ENCODE measurements at regions not wholly inside any gene's neighbourhood (a gene's known extent, or its start where the extent isn't known, plus 50 kb on each side); places are given as distances from the start of the nearest gene placed in this dataset.

GRCh38 chr2:238711346-238711745 is 136.5 kb upstream of the TWIST2 start:
- no peaks in the 10 kb centered on the region for H3K79me2 ChIP-seq (ENCODE audit: control insufficient read depth, insufficient read depth, low read length, poor library complexity)
- H2BK5ac ChIP-seq (ENCODE audit: low read depth, low read length, poor library complexity), result no peak overlapping the region
- H3K79me1 ChIP-seq (ENCODE audit: low read length), result no peaks in the 10 kb centered on the region
- H4K8ac ChIP-seq (ENCODE audit: low read depth, low read length), result no peak overlapping the region
- H3K4me2 ChIP-seq (ENCODE audit: low read length), result no peak overlapping the region
- H3K4ac ChIP-seq (ENCODE audit: low read depth, low read length), result no peak overlapping the region
- H3K9ac ChIP-seq (ENCODE audit: low read length), result no peak overlapping the region
- H2BK120ac ChIP-seq (ENCODE audit: insufficient read depth, low read length, poor library complexity), result no peak overlapping the region
- H2BK12ac ChIP-seq (ENCODE audit: low read length), result no peak overlapping the region
- no peak overlapping the region for H3K18ac ChIP-seq (ENCODE audit: low read length)
- no peak overlapping the region for H3K14ac ChIP-seq (ENCODE audit: low read length)
- WGBS (ENCODE audit: extremely low coverage, insufficient coverage, insufficient read length), result no CpG with 5 or more reads among the region's 5 CpGs
- no peak for DNase-seq
- H3K27me3 ChIP-seq (ENCODE audit: insufficient read depth, low read length), result no peaks in the 10 kb centered on the region
- H3K27ac ChIP-seq (ENCODE audit: low read depth, low read length), result no peak overlapping the region
- peaks cover 3% of the 10 kb centered on the region for H3K9me3 ChIP-seq (ENCODE audit: insufficient read depth, low read depth, low read length)
- no peak overlapping the region for H3K4me3 ChIP-seq (ENCODE audit: low read depth, low read length)
- H4K91ac ChIP-seq (ENCODE audit: low read depth, low read length), result no peak overlapping the region
- no peak overlapping the region for H4K12ac ChIP-seq (ENCODE audit: low read depth, low read length)
- H3K23ac ChIP-seq (ENCODE audit: low read length), result no peak overlapping the region
- H2AFZ ChIP-seq (ENCODE audit: insufficient read depth, low read length, poor library complexity), result no peak overlapping the region
- no peaks in the 10 kb centered on the region for H3K36me3 ChIP-seq (ENCODE audit: control insufficient read depth in 1 of 2, insufficient read depth in 2 of 2, low read length in 2 of 2)
- no peak overlapping the region for H2AK5ac ChIP-seq (ENCODE audit: low read length)
- H3K4me1 ChIP-seq (ENCODE audit: control insufficient read depth in 1 of 2, insufficient read depth in 2 of 2, low read length in 2 of 2), result no peaks in the 10 kb centered on the region

- Histone ChIP-seq H2BK120ac (ENCODE audit: insufficient read depth, low read length, poor library complexity) (no peak overlapping the region), H3K4ac (ENCODE audit: low read depth, low read length) (no peak overlapping the region), H3K9me3 (ENCODE audit: insufficient read depth, low read depth, low read length) (peaks cover 4% of the 10 kb centered on the region), H4K12ac (ENCODE audit: low read depth, low read length) (no peak overlapping the region), H3K4me1 (ENCODE audit: control insufficient read depth in 1 of 2, insufficient read depth in 2 of 2, low read length in 2 of 2) (no peaks in the 10 kb centered on the region), H2AK5ac (ENCODE audit: low read length) (no peak overlapping the region), H3K27me3 (ENCODE audit: insufficient read depth, low read length) (no peaks in the 10 kb centered on the region), H3K4me2 (ENCODE audit: low read length) (no peak overlapping the region), H2AFZ (ENCODE audit: insufficient read depth, low read length, poor library complexity) (no peak overlapping the region), H4K91ac (ENCODE audit: low read depth, low read length) (no peak overlapping the region), H3K9ac (ENCODE audit: low read length) (no peak overlapping the region), H3K79me2 (ENCODE audit: control insufficient read depth, insufficient read depth, low read length, poor library complexity) (no peaks in the 10 kb centered on the region), H2BK12ac (ENCODE audit: low read length) (no peak overlapping the region), H3K4me3 (ENCODE audit: low read depth, low read length) (no peak overlapping the region), H3K14ac (ENCODE audit: low read length) (no peak overlapping the region), H3K18ac (ENCODE audit: low read length) (no peak overlapping the region), H2BK5ac (ENCODE audit: low read depth, low read length, poor library complexity) (no peak overlapping the region), H4K8ac (ENCODE audit: low read depth, low read length) (no peak overlapping the region), H3K79me1 (ENCODE audit: low read length) (no peaks in the 10 kb centered on the region), H3K23ac (ENCODE audit: low read length) (no peak overlapping the region), H3K36me3 (ENCODE audit: control insufficient read depth in 1 of 2, insufficient read depth in 2 of 2, low read length in 2 of 2) (no peaks in the 10 kb centered on the region), H3K27ac (ENCODE audit: low read depth, low read length) (no peak overlapping the region)
- no peak for DNase-seq
- WGBS (ENCODE audit: extremely low coverage, insufficient coverage, insufficient read length), result no CpG with 5 or more reads among the region's 4 CpGs
These were observed 135.9 kb upstream of the TWIST2 start for GRCh38 chr2:238712011-238712410.

GRCh38 chr2:238713198-238713826 is 134.6 kb upstream of the TWIST2 start:
- DNase-seq, result no peak
- Histone ChIP-seq H3K4me3 (ENCODE audit: low read depth, low read length) (peak overlapping the region; percentile 58), H2AFZ (ENCODE audit: insufficient read depth, low read length, poor library complexity) (no peak overlapping the region), H2BK12ac (ENCODE audit: low read length) (no peak overlapping the region), H2BK120ac (ENCODE audit: insufficient read depth, low read length, poor library complexity) (no peak overlapping the region), H4K12ac (ENCODE audit: low read depth, low read length) (no peak overlapping the region), H3K4me2 (ENCODE audit: low read length) (no peak overlapping the region), H3K4me1 (ENCODE audit: control insufficient read depth in 1 of 2, insufficient read depth in 2 of 2, low read length in 2 of 2) (no peaks in the 10 kb centered on the region), H3K23ac (ENCODE audit: low read length) (peak overlapping the region; percentile 95), H3K14ac (ENCODE audit: low read length) (no peak overlapping the region), H4K8ac (ENCODE audit: low read depth, low read length) (no peak overlapping the region), H3K9ac (ENCODE audit: low read length) (no peak overlapping the region), H3K4ac (ENCODE audit: low read depth, low read length) (no peak overlapping the region), H3K9me3 (ENCODE audit: insufficient read depth, low read depth, low read length) (peaks cover 6% of the 10 kb centered on the region), H3K18ac (ENCODE audit: low read length) (no peak overlapping the region), H3K27me3 (ENCODE audit: insufficient read depth, low read length) (no peaks in the 10 kb centered on the region), H3K79me1 (ENCODE audit: low read length) (no peaks in the 10 kb centered on the region), H4K91ac (ENCODE audit: low read depth, low read length) (no peak overlapping the region), H2AK5ac (ENCODE audit: low read length) (no peak overlapping the region), H3K79me2 (ENCODE audit: control insufficient read depth, insufficient read depth, low read length, poor library complexity) (no peaks in the 10 kb centered on the region), H3K36me3 (ENCODE audit: control insufficient read depth in 1 of 2, insufficient read depth in 2 of 2, low read length in 2 of 2) (no peaks in the 10 kb centered on the region), H3K27ac (ENCODE audit: low read depth, low read length) (no peak overlapping the region), H2BK5ac (ENCODE audit: low read depth, low read length, poor library complexity) (no peak overlapping the region)
- WGBS (ENCODE audit: extremely low coverage, insufficient coverage, insufficient read length), result 100% methylated on average over 6 of the region's 6 CpGs

- no peak for DNase-seq
- H3K14ac ChIP-seq (ENCODE audit: low read length), result no peak overlapping the region
- no peak overlapping the region for H2BK12ac ChIP-seq (ENCODE audit: low read length)
- H4K8ac ChIP-seq (ENCODE audit: low read depth, low read length), result no peak overlapping the region
- H4K12ac ChIP-seq (ENCODE audit: low read depth, low read length), result no peak overlapping the region
- no peak overlapping the region for H2BK5ac ChIP-seq (ENCODE audit: low read depth, low read length, poor library complexity)
- H3K27me3 ChIP-seq (ENCODE audit: insufficient read depth, low read length), result no peaks in the 10 kb centered on the region
- H3K36me3 ChIP-seq (ENCODE audit: control insufficient read depth in 1 of 2, insufficient read depth in 2 of 2, low read length in 2 of 2), result no peaks in the 10 kb centered on the region
- H2AK5ac ChIP-seq (ENCODE audit: low read length), result no peak overlapping the region
- no peak overlapping the region for H3K27ac ChIP-seq (ENCODE audit: low read depth, low read length)
- no peak overlapping the region for H3K4ac ChIP-seq (ENCODE audit: low read depth, low read length)
- WGBS (ENCODE audit: extremely low coverage, insufficient coverage, insufficient read length), result no CpG with 5 or more reads among the region's 9 CpGs
- no peak overlapping the region for H3K4me3 ChIP-seq (ENCODE audit: low read depth, low read length)
- no peak overlapping the region for H3K9ac ChIP-seq (ENCODE audit: low read length)
- H2BK120ac ChIP-seq (ENCODE audit: insufficient read depth, low read length, poor library complexity), result no peak overlapping the region
- H3K4me1 ChIP-seq (ENCODE audit: control insufficient read depth in 1 of 2, insufficient read depth in 2 of 2, low read length in 2 of 2), result no peaks in the 10 kb centered on the region
- no peak overlapping the region for H4K91ac ChIP-seq (ENCODE audit: low read depth, low read length)
- no peaks in the 10 kb centered on the region for H3K79me2 ChIP-seq (ENCODE audit: control insufficient read depth, insufficient read depth, low read length, poor library complexity)
- peaks cover 6% of the 10 kb centered on the region for H3K9me3 ChIP-seq (ENCODE audit: insufficient read depth, low read depth, low read length)
- no peak overlapping the region for H3K4me2 ChIP-seq (ENCODE audit: low read length)
- H3K23ac ChIP-seq (ENCODE audit: low read length), result no peak overlapping the region
- H3K18ac ChIP-seq (ENCODE audit: low read length), result no peak overlapping the region
- H2AFZ ChIP-seq (ENCODE audit: insufficient read depth, low read length, poor library complexity), result no peak overlapping the region
- H3K79me1 ChIP-seq (ENCODE audit: low read length), result no peaks in the 10 kb centered on the region
These were observed 133.8 kb upstream of the TWIST2 start for GRCh38 chr2:238714038-238714528.

Data from trophoblast cell (in vitro differentiated cells and primary cell).